Ovary (tissue), 3 donors: ENCODE measurements at regions not wholly inside any gene's neighbourhood (a gene's known extent, or its start where the extent isn't known, plus 50 kb on each side); places are given as distances from the start of the nearest gene placed in this dataset.

Source experiments
- CTCF ChIP-seq, 3 donors: fragments of 450-650 bp in 2 of 3; fragments of 200-600 bp in 1 of 3; IDR thresholded peaks; one replicate each; pipeline versions ENCODE4 v1.5.1 to v1.8.0; 2016 to 2022; ENCODE audit warnings: antibody characterized with exemption in 3 of 3, mild to moderate bottlenecking in 1 of 3
- EP300 ChIP-seq: sonication (generic); formaldehyde crosslinking; IDR thresholded peaks from one replicate; pipeline ENCODE4 v1.6.1; 2017; ENCODE audit warnings: antibody characterized with exemption
- POLR2A ChIP-seq: fragments of 450-650 bp; IDR thresholded peaks from one replicate; pipeline ENCODE4 v1.6.1; 2017; ENCODE audit warnings: antibody characterized with exemption, mild to moderate bottlenecking, moderate library complexity
- donor health status: DM: no; HTN: no; CAD: no.

GRCh38 chr12:92549516-92549915 lies 153.3 kb upstream of the PLEKHG7 start:
- TF ChIP-seq POLR2A (no peak), CTCF (IDR thresholded peaks at IDR 0.05) (no peak), EP300 (no peak)
